GM12878 (cell line): ENCODE measurements at regions not wholly inside any gene's neighbourhood (a gene's known extent, or its start where the extent isn't known, plus 50 kb on each side); places are given as distances from the start of the nearest gene placed in this dataset.

Source experiments
- ATAC-seq: fragments of 200-7000 bp; cut with Tn5 transposase; 3 replicates; pipeline ENCODE4 v1.9.1; 2020; ENCODE audit warnings: mild to moderate bottlenecking, moderate library complexity
- BruUV-seq: library from RNA; stranded (reverse); fragments of 400-500 nt; replicated peaks from 2 replicates; lab custom pipeline; 2021; lab: Mats Ljungman, UMichigan
- CTCF ChIA-PET: fragments of 300-600 bp; sonication (Branson Sonifier 250); formaldehyde crosslinking; extraction: SDS; loops from one replicate; lab custom pipeline; 2021; ENCODE audit warnings: inconsistent platforms; lab: Yijun Ruan, JAX
- POLR2A ChIA-PET: fragments of 350-600 bp; formaldehyde crosslinking; extraction: SDS; loops from one replicate; lab custom pipeline; 2021; ENCODE audit warnings: inconsistent platforms; lab: Charles Lee
- RAD21 ChIA-PET: fragments of 300-600 bp; sonication (Branson Sonifier 250); formaldehyde crosslinking; loops from one replicate; lab custom pipeline; 2023; ENCODE audit warnings: antibody characterized with exemption; ENCODE audit not compliant: unreplicated experiment; lab: Charles Lee
- SMC1A ChIA-PET: fragments of 300-600 bp; sonication (Branson Sonifier 250); formaldehyde crosslinking; loops from one replicate; lab custom pipeline; 2023; ENCODE audit not compliant: unreplicated experiment, uncharacterized antibody; lab: Charles Lee
- DNase-seq: peaks from one replicate; pipeline ENCODE4 v3.0.0-alpha.2; 2011; ENCODE audit warnings: low read depth, low spot score
- FAIRE-seq: peaks from 3 replicates; lab custom pipeline; 2011; peaks lifted over from hg19 to GRCh38; lab: Jason Lieb, UNC
- H2AFZ ChIP-seq: 2 replicates; pipeline ENCODE4 v1.6.0; 2011; ENCODE audit warnings: low read depth, low read length, control low read depth; ENCODE audit not compliant: control insufficient read depth
- H3K27ac ChIP-seq: 2 replicates; pipeline ENCODE4 v1.5.1; 2011; ENCODE audit warnings: control low read depth; ENCODE audit not compliant: control insufficient read depth, insufficient read depth
- H3K27me3 ChIP-seq, 2 experiments: replicated peaks in 1 of 2; 2 replicates each; pipeline versions ENCODE4 v1.6.0 to v1.6.1; 2011; ENCODE audit warnings: low read length in 1 of 2; ENCODE audit not compliant: control insufficient read depth in 2 of 2, insufficient read depth in 2 of 2
- H3K36me3 ChIP-seq, 2 experiments: 2 replicates each; pipeline ENCODE4 v1.5.1; 2011; ENCODE audit warnings: low read length in 1 of 2; ENCODE audit not compliant: control insufficient read depth in 2 of 2, insufficient read depth in 2 of 2
- H3K4me1 ChIP-seq: 2 replicates; pipeline ENCODE4 v1.6.1; 2011; ENCODE audit warnings: mild to moderate bottlenecking, low read length, moderate library complexity, mixed read lengths; ENCODE audit not compliant: control insufficient read depth, insufficient read depth
- H3K4me2 ChIP-seq: 2 replicates; pipeline ENCODE4 v1.6.0; 2011; ENCODE audit warnings: control low read depth; ENCODE audit not compliant: control insufficient read depth, insufficient read depth
- H3K4me3 ChIP-seq: fragments of 200-600 bp; sonication (generic); 2 replicates; pipeline ENCODE4 v1.5.1; 2016
- H3K79me2 ChIP-seq: 2 replicates; pipeline ENCODE4 v1.6.0; 2011; ENCODE audit warnings: low read length; ENCODE audit not compliant: control insufficient read depth, insufficient read depth
- H3K9ac ChIP-seq: 2 replicates; pipeline ENCODE4 v1.8.0; 2011; ENCODE audit warnings: low read length, control low read depth, mixed read lengths; ENCODE audit not compliant: control insufficient read depth, insufficient read depth
- H3K9me3 ChIP-seq: replicated peaks from 3 replicates; pipeline ENCODE4 v1.5.1; 2011; ENCODE audit warnings: mild to moderate bottlenecking, low read length; ENCODE audit not compliant: control insufficient read depth, insufficient read depth
- H4K20me1 ChIP-seq: 2 replicates; pipeline ENCODE4 v1.6.0; 2011; ENCODE audit not compliant: control insufficient read depth, insufficient read depth
- ASH2L ChIP-seq: fragments of 300-600, 200-600 bp; sonication (generic); IDR thresholded peaks from 2 replicates; pipeline ENCODE4 v1.6.1; 2017; ENCODE audit warnings: low read depth, mild to moderate bottlenecking, borderline replicate concordance
- BMI1 ChIP-seq: fragments of 450-650 bp; IDR thresholded peaks from 2 replicates; pipeline ENCODE4 v1.6.1; 2016; ENCODE audit warnings: mild to moderate bottlenecking, moderate library complexity, borderline replicate concordance
- BRCA1 ChIP-seq: IDR thresholded peaks from 2 replicates; pipeline ENCODE4 v1.6.1; 2011; ENCODE audit warnings: low read depth, low read length, improper control_type of control experiment
- CEBPB ChIP-seq, 2 experiments: fragments of 150-350 bp in 1 of 2; IDR thresholded peaks; 2 replicates each; pipeline ENCODE4 v1.6.1; 2012 to 2014; ENCODE audit warnings: low read depth in 2 of 2, low read length in 2 of 2, borderline replicate concordance in 1 of 2, inconsistent platforms in 1 of 2
- CREB1 ChIP-seq: IDR thresholded peaks from 2 replicates; pipeline ENCODE4 v1.6.1; 2012; ENCODE audit warnings: low read depth, mild to moderate bottlenecking, inconsistent platforms
- EED ChIP-seq: sonication (generic); IDR thresholded peaks from 2 replicates; pipeline ENCODE4 v1.6.1; 2016; ENCODE audit warnings: antibody characterized with exemption, low read depth
- EP300 ChIP-seq, 2 experiments: fragments of 150-350 bp in 1 of 2; IDR thresholded peaks; 2 replicates each; pipeline ENCODE4 v1.6.1; 2011 to 2012; ENCODE audit warnings: low read depth in 2 of 2, low read length in 2 of 2, borderline replicate concordance in 1 of 2, improper control_type of control experiment in 1 of 2, inconsistent platforms in 1 of 2; ENCODE audit not compliant: control insufficient read depth in 1 of 2
- GABPA ChIP-seq: IDR thresholded peaks from 2 replicates; pipeline ENCODE4 v1.6.1; 2014; ENCODE audit warnings: antibody characterized with exemption, low read depth, mild to moderate bottlenecking, inconsistent platforms
- IKZF1 ChIP-seq: fragments of 450-650 bp; conservative IDR thresholded peaks from 2 replicates; pipeline ENCODE4 v1.6.1; 2017; ENCODE audit warnings: antibody characterized with exemption, mild to moderate bottlenecking
- NFXL1 ChIP-seq: fragments of 450-650 bp; IDR thresholded peaks from 2 replicates; pipeline ENCODE4 v1.6.1; 2017; ENCODE audit warnings: antibody characterized with exemption, mild to moderate bottlenecking, borderline replicate concordance
- RAD21 ChIP-seq: IDR thresholded peaks from 2 replicates; pipeline ENCODE4 v1.6.1; 2011; ENCODE audit warnings: mild to moderate bottlenecking, low read depth, low read length, moderate library complexity; ENCODE audit not compliant: insufficient read depth
- SIX5 ChIP-seq: IDR thresholded peaks from 2 replicates; pipeline ENCODE4 v1.6.1; 2011; ENCODE audit warnings: mild to moderate bottlenecking, low read depth, low read length, moderate library complexity; ENCODE audit not compliant: severe bottlenecking
- TARDBP ChIP-seq: IDR thresholded peaks from 2 replicates; pipeline ENCODE4 v1.6.1; 2016; ENCODE audit warnings: borderline replicate concordance
- TCF12 ChIP-seq: IDR thresholded peaks from 2 replicates; pipeline ENCODE4 v1.6.1; 2011; ENCODE audit warnings: low read depth, mild to moderate bottlenecking, low read length
- YBX1 ChIP-seq: fragments of 450-650 bp; IDR thresholded peaks from 2 replicates; pipeline ENCODE4 v1.6.1; 2016; ENCODE audit warnings: antibody characterized with exemption
- ZZZ3 ChIP-seq: IDR thresholded peaks from 2 replicates; pipeline ENCODE4 v1.6.1; 2011; ENCODE audit warnings: low read depth; ENCODE audit not compliant: control insufficient read depth, insufficient read length
- WGBS: methylation state at CpG from one replicate; pipeline ENCODE4 v1.1.6; 2016; ENCODE audit warnings: low lambda C conversion rate; ENCODE audit not compliant: insufficient replicate concordance, insufficient coverage; ENCODE audit errors: missing lambda C conversion rate; 5-methylcytosine and 5-hydroxymethylcytosine counted together
- in situ Hi-C: fragments of 300-500 bp; cut with MboI; formaldehyde crosslinking; loops from 9 replicates; pipeline ENCODE4 v1.14.3; 2018; ENCODE audit warnings: mixed read lengths
- intact Hi-C: fragments of 100-400 bp; cut with micrococcal nuclease; formaldehyde crosslinking; loops from one replicate; pipeline ENCODE4 v1.14.2; 2022; ENCODE audit not compliant: unreplicated experiment
- TF ChIP-seq, protein P1 (sequence below), 3 experiments: IDR thresholded peaks in 2 of 3; conservative IDR thresholded peaks in 1 of 3; 2 replicates each; pipeline ENCODE4 v1.5.1; 2011; ENCODE audit warnings: low read depth in 3 of 3, low read length in 3 of 3, mild to moderate bottlenecking in 3 of 3, control low read depth in 2 of 3, moderate library complexity in 2 of 3, inconsistent platforms in 1 of 3, mixed read lengths in 1 of 3; ENCODE audit not compliant: control insufficient read depth in 2 of 3, insufficient read depth in 1 of 3; ENCODE audit errors: extremely low read depth in 1 of 3
- TF ChIP-seq, protein P2 (sequence below): IDR thresholded peaks from 2 replicates; pipeline ENCODE4 v1.6.1; 2011; ENCODE audit warnings: low read depth, mild to moderate bottlenecking, low read length, moderate library complexity, borderline replicate concordance; ENCODE audit errors: extremely low read depth
- TF ChIP-seq, protein P3 (sequence below): fragments of 450-650 bp; IDR thresholded peaks from 2 replicates; pipeline ENCODE4 v1.6.1; 2016; ENCODE audit warnings: mild to moderate bottlenecking

- TF ChIP-seq, protein P1, sequence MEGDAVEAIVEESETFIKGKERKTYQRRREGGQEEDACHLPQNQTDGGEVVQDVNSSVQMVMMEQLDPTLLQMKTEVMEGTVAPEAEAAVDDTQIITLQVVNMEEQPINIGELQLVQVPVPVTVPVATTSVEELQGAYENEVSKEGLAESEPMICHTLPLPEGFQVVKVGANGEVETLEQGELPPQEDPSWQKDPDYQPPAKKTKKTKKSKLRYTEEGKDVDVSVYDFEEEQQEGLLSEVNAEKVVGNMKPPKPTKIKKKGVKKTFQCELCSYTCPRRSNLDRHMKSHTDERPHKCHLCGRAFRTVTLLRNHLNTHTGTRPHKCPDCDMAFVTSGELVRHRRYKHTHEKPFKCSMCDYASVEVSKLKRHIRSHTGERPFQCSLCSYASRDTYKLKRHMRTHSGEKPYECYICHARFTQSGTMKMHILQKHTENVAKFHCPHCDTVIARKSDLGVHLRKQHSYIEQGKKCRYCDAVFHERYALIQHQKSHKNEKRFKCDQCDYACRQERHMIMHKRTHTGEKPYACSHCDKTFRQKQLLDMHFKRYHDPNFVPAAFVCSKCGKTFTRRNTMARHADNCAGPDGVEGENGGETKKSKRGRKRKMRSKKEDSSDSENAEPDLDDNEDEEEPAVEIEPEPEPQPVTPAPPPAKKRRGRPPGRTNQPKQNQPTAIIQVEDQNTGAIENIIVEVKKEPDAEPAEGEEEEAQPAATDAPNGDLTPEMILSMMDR (IDR thresholded peaks at IDR 0.05 in 2 of 3, conservative IDR thresholded peaks at IDR 0.05 in 1 of 3; ENCODE audit: control insufficient read depth in 2 of 3, extremely low read depth in 1 of 3, insufficient read depth in 1 of 3, low read depth in 3 of 3, low read length in 3 of 3), result no peak
- TF ChIP-seq IKZF1, result no peak
- TF ChIP-seq, protein P2, sequence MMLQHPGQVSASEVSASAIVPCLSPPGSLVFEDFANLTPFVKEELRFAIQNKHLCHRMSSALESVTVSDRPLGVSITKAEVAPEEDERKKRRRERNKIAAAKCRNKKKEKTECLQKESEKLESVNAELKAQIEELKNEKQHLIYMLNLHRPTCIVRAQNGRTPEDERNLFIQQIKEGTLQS, result no peak
- TF ChIP-seq, protein P3, sequence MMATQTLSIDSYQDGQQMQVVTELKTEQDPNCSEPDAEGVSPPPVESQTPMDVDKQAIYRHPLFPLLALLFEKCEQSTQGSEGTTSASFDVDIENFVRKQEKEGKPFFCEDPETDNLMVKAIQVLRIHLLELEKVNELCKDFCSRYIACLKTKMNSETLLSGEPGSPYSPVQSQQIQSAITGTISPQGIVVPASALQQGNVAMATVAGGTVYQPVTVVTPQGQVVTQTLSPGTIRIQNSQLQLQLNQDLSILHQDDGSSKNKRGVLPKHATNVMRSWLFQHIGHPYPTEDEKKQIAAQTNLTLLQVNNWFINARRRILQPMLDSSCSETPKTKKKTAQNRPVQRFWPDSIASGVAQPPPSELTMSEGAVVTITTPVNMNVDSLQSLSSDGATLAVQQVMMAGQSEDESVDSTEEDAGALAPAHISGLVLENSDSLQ, result no peak
- no peak for TF ChIP-seq TARDBP
- no peak for TF ChIP-seq TCF12
- TF ChIP-seq BRCA1, result no peak
- no peak for TF ChIP-seq ZZZ3
Observed at GRCh38 chr9:103804077-103804735, 289.9 kb upstream of the SMC2 start (continued).

DNA sequence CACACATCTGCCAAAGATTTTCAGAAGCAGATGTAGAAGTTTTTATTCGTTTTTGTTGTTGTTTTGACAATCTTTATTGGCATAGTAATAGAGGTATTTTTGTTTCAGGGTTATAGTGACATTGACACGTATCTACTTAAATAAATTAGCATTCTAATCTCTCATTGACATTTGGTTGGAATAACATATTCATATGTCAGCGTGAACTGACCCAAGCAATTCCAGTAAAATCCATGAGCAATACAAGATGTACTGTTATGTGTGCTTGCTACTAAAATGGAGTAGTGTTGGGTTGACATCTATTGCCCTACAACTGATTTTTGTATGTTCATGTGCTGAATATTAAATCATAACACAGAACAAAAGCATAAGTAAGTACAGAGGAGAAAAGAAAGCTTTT, 284.4 kb upstream of the SMC2 start:
- H4K20me1 ChIP-seq, result no peaks in the 10 kb centered on the region
- in situ Hi-C loops (no loop called here), intact Hi-C loops (no loop called here)
- WGBS, result 2% methylated on average over 3 of the region's 3 CpGs
- ChIA-PET RAD21 (no interaction called here), SMC1A (no interaction called here), CTCF (no interaction called here), POLR2A (no interaction called here)
- BruUV-seq, result no TSS peak
- no peak for DNase-seq
- no peak for FAIRE-seq
- H3K4me1 ChIP-seq, result no peaks in the 10 kb centered on the region
- H3K79me2 ChIP-seq, result no peaks in the 10 kb centered on the region
- H3K36me3 ChIP-seq, result no peaks in the 10 kb centered on the region
- H3K27me3 ChIP-seq, result no peaks in the 10 kb centered on the region
- no peak overlapping the region for H3K9ac ChIP-seq
- no peak overlapping the region for H3K27ac ChIP-seq
- H3K9me3 ChIP-seq, result no peaks in the 10 kb centered on the region
- ATAC-seq, result no peak
- no peak overlapping the region for H3K4me2 ChIP-seq
- H3K4me3 ChIP-seq, result no peak overlapping the region
- no peak for TF ChIP-seq CREB1
- no peak for TF ChIP-seq NFXL1
- no peak for TF ChIP-seq SIX5
- no peak for TF ChIP-seq BMI1
- no peak for TF ChIP-seq GABPA
- no peak for TF ChIP-seq RAD21
- no peak for TF ChIP-seq ASH2L
- TF ChIP-seq YBX1, result no peak
- TF ChIP-seq EP300 (IDR thresholded peaks at IDR 0.05; ENCODE audit: borderline replicate concordance in 1 of 2, control insufficient read depth in 1 of 2, low read depth in 2 of 2, low read length in 2 of 2), result no peak
- no peak for TF ChIP-seq EED
- no peak for TF ChIP-seq CEBPB (IDR thresholded peaks at IDR 0.05; ENCODE audit: borderline replicate concordance in 1 of 2, low read depth in 2 of 2, low read length in 2 of 2)
- no peak overlapping the region for H2AFZ ChIP-seq
